ENCODE measurements at regions not wholly inside any gene's neighbourhood (a gene's known extent, or its start where the extent isn't known, plus 50 kb on each side); places are given as distances from the start of the nearest gene placed in this dataset.
"Not testable (repeated sequence)": the region's sequence is repeated elsewhere in the genome, so short reads cannot be mapped to it uniquely, and the experiment has no call there.

- peak; percentile 5 for DNase-seq (ENCODE audit: low read depth)
Observed at GRCh38 chr4:170420255-170420693, 330.5 kb upstream of the AADAT start.

- DNase-seq (ENCODE audit: low read depth): no peak
Observed at GRCh38 chr4:170414961-170415360, 325.2 kb upstream of the AADAT start.

DNA sequence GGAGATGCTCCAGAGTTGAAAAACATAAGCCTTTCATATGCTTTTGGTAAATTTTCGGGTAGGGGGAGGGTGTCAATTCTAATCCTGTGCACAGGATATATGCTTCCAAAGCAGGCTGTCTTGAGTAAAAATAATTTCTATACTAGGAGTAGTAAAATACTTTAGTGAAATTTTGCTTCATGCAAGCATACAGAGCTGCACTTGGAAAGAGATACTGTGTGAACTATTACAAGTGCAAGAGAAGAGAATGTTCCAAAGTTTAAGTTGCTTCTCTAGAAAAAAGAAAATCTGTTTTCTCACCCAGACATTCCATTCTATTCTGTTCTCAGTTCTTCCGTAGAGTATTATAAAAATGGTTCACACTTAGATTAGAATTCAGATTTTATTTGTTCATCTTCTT lies 324.6 kb upstream of the AADAT start:
- no peak for DNase-seq (ENCODE audit: low read depth)

DNA sequence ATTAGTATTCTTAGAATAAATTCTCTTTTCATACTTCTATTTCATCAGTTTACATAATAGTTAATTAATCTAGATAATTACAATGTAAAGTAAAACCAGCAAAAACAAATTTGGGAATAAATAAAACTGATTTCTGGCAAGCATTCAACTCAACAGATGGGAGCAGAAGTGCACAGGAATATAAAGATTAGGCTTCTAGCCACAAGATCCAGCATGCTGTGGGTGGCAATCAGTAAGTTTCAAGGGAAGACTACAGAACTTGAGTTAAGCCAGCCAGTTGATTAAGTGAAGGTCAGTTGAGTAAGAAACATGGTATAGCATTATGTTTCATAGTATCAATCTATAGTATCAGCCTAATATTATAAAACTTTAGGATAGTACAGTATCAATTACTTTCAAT lies 324.2 kb upstream of the AADAT start:
- DNase-seq (ENCODE audit: low read depth): no peak

DNA sequence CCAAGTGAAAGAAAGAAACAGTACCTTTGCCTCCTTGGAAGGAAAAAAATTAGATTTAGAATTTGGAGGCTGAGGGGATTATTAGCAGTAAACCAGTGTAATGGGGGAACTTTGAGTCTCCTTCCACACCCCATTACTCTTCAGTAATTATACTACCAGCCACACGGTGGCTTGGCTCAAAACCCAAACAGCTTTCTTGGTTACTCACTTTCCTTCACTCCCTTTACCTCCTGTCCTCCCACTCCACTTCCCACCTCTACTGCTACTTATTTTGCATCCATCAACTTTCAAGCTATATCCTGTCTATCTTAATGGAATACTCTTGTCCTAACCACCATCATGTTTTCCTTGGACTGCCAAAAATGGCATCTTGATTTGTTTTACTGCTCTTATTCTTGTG lies 310.6 kb upstream of the AADAT start:
- DNase-seq (ENCODE audit: low read depth): no peak

- DNase-seq (ENCODE audit: low read depth): no peak
Observed at GRCh38 chr4:170399581-170400293, 310.0 kb upstream of the AADAT start.

DNA sequence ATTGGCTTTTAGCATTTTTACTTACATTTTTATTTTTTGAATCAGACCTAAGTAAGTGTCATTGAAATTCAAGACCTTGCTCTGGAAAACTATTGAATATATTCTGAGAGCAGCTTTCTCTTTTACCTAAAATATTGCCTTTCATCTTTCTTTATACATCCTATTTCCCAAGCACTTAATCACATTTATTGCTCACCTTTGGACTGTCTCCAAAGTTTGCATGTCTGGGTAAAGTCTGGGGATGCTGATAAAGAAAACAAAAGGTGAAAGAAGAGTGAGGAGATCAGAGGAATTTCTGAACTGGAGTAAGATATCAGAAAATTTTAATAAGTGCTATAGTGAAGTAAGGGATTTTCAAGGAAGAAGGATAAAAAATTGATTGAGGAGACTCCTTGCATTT lies 308.5 kb upstream of the AADAT start:
- no peak for DNase-seq (ENCODE audit: low read depth)

- no peak for DNase-seq (ENCODE audit: low read depth)
Observed at GRCh38 chr4:170395773-170396172, 306.0 kb upstream of the AADAT start.

DNA sequence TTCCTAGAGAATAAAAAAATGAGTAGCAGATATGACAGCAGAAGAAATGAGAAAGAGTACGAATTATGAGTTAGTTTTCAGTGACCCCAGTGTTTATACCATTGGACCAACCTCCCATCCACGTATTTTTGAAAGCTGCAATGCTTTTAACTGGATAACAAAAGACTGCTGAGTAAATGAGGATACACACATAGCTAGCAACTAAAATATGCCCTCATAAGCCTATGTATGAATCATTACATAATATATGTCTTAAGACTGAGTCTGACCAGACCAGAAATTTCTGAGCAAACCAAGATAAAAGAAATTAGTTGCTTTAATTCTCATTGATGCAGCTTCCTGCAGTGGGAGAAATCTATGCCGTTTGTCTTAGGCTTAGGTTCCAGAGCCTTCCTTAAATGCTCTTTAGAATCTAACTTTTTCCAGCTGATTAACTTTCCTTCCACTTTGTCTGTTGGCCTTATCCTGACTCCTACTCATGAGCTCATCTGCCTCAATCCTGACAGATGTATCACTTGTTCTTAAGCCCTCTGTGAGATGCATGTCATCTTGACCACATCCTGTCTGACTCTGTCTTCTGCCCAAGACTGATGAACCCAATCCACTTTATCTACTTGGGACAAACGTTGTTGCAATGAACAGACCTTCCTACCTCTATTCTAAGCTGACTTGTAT lies 301.4 kb upstream of the AADAT start:
- peak; percentile 9 for DNase-seq (ENCODE audit: low read depth)

- DNase-seq (ENCODE audit: low read depth): no peak
Observed at GRCh38 chr4:170389411-170389810, 299.7 kb upstream of the AADAT start.

DNA sequence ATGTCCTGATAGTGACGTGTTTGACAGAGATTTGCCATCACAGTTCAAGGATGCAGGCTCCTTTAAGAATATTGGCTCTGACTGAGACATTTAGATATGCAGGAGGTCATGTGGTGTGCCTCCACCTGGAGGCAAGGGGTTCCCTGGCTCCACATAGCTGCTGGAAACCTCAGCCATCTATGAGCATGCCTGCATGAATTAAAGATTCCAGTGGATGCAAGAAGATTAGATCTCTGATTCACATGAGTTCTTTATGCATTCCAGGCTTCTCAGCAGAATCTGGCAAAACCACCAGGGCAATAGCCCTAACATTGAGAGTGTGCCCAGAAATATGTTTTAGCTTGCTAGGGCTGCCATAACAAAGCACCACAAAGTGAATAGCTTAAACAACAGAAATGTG lies 298.5 kb upstream of the AADAT start:
- peak; percentile 6 for DNase-seq (ENCODE audit: low read depth)

DNA sequence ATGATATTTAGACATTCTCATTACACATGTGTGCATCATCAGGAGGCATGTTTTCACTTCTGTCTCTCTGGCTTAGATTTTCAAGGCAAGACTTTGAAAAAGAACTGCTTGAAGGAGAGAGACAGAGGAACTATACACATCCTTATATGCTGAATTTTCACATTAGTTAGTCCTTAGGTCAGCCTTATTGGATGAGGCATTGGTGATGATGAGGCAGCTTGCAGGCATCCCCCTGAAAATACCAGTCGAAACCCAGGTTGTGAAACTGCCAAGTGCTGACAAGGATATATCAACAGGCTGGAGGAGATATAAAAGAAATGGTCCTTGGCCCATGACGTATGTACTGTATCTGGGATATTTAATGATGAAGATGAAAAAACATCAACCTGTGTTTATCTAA lies 297.2 kb upstream of the AADAT start:
- no peak for DNase-seq (ENCODE audit: low read depth)

- no peak for DNase-seq (ENCODE audit: low read depth)
Observed at GRCh38 chr4:170386511-170386910, 296.8 kb upstream of the AADAT start.

DNA sequence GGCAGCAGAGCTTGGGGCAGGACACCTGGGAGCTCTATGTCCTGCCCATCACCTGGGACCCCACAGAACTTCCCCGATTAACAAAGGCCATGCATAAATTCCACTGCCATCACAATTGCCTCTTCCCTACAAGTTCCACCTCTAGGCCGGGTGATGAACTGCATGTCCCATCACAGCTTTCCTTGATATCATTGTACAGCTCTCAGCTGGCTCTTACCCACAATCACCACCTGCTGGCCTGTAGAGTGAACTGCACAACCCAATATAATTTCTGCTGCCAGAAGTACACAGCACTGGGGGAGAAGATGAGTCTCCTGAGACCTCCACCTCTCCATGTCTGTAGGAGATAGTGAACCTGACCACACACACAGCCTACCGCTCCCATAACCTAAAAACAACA lies 285.0 kb upstream of the AADAT start:
- DNase-seq (ENCODE audit: low read depth): no peak

GRCh38 chr4:170348945-170349344 lies 259.2 kb upstream of the AADAT start:
- DNase-seq (ENCODE audit: low read depth): no peak

GRCh38 chr4:170347191-170347590 lies 257.4 kb upstream of the AADAT start:
- not testable (repeated sequence) for DNase-seq (ENCODE audit: low read depth)

DNA sequence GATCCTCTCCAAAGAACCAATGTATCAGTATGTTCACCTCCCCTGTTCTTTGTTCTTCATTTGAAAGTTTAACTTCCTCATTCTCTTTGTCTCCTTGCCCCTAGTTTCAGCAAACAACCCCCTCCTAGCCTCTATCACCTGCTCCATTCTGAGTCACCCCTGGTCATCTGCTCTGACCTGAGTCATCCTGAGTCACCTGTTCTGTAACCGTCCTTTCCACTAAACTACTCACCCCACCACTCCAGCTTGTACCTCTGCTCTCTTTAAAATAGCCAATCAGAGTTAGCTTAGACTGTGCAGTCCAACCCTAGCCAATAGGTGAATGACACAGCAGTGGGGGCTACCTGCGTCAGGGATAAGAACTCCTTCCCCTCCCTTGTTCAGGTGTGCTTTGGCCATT lies 249.8 kb upstream of the AADAT start:
- DNase-seq (ENCODE audit: low read depth): no peak

DNA sequence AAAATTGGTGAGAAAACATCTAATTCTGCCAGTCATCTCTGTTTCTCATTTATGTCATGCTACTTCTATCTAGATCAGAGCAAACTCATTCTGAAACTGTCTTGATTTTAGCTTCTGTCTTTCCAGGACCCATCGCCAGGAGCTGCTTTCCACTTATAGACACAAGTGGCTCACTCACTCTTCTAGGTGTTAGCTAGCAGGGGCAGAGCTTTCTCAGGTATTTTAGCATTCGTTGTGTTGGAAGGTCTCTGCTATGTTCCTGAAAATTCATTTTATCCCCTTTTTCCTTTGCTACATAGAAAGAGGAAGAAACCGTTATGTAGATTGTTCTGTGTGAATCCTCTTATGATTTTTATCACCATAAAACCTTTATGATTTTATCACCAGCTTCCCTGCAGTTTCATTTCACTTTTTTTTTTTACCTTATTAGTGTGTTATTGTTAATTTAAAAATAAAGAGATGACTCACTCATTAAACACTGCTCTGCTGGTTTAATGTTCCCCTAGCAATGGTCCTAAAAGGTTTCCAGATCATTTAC lies 246.6 kb upstream of the AADAT start:
- DNase-seq (ENCODE audit: low read depth): no peak

DNA sequence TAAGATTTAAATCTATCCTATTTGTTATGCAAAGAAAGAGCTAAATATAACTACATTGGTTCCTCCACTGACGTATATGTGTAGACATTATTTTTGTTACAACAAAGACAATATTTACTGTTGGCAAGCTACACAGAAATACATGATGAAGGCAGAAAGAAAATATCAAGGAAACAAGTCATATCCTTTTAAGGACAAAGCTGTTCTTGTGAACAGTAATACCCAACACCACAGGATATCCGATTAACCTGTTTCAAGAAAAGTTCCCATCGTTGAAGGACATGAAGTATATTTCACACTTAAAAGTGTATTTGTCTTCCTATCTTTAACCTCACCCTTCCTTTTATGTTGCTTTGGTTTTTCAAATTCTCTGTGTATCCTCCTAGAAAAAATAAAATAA lies 235.8 kb upstream of the AADAT start:
- no peak for DNase-seq (ENCODE audit: low read depth)

DNA sequence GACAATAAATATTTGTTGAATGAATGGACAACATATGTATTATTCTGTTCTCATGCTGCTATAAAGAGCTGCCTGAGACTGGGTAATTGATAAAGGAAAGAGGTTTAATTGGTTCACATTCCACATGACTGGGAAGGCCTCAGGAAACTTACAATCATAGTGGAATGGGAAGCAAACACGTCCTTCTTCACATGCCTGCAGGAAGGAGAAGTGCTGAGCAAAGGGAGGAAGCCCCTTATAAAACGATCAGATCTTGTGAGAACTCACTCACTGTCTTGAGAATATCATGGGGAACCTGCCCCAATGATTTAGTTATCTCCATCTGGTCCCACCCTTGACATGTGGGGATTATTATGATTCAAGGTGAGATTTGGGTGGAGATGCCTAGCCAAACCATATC lies 233.9 kb upstream of the AADAT start:
- DNase-seq (ENCODE audit: low read depth): no peak

GRCh38 chr4:170307182-170307581 lies 217.4 kb upstream of the AADAT start:
- DNase-seq (ENCODE audit: low read depth): no peak

- no peak for DNase-seq (ENCODE audit: low read depth)
Observed at GRCh38 chr4:170306208-170306607, 216.5 kb upstream of the AADAT start.

DNA sequence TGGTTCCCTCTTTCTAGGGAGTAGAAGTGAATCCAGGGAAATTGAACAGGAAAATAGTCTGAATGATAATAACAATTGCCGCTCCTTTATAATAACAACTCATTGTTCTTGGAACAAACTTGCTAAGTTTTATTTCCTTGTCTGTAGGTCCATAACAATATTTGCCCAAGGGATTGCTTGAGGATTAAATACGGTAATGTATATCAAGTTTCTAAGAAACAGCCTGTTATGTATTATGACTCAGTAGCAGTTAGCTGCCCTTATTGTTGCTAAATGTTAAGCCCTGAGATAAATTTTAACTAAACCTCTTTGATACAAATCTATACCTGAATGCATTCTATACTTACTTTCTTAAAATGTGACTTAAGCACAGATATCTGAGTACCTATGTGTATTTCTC lies 215.9 kb upstream of the AADAT start:
- no peak for DNase-seq (ENCODE audit: low read depth)

Data from M059J (cell line).